Left lung (tissue), 4 donors: ENCODE measurements at regions not wholly inside any gene's neighbourhood (a gene's known extent, or its start where the extent isn't known, plus 50 kb on each side); places are given as distances from the start of the nearest gene placed in this dataset.
A peak's percentile ranks its signal among the peaks of the same experiment; 100 is the strongest.

Experiments used
- ATAC-seq: fragments of 200-7000 bp; cut with Tn5 transposase; one replicate; pipeline ENCODE4 v1.9.1; 2020; ENCODE audit warnings: moderate library complexity
- DNase-seq, 4 donors: peaks; one replicate each; pipeline ENCODE4 v3.0.0-alpha.2; 2013 to 2020
- H3K27ac ChIP-seq, 2 donors: fragments of 200-600 bp; sonication (generic) in 1 of 2; one replicate each; pipeline versions ENCODE4 v1.5.0 to v1.8.0; 2020 to 2021
- H3K27me3 ChIP-seq, 2 donors: fragments of 200-600 bp; sonication (generic) in 1 of 2; one replicate each; pipeline versions ENCODE4 v1.5.0 to v1.8.0; 2020 to 2021
- H3K36me3 ChIP-seq, 2 donors: fragments of 200-600 bp; sonication (generic) in 1 of 2; one replicate each; pipeline versions ENCODE4 v1.5.0 to v1.8.0; 2020 to 2021
- H3K4me1 ChIP-seq, 2 donors: fragments of 200-600 bp; one replicate each; pipeline ENCODE4 v1.8.0; 2021
- H3K4me3 ChIP-seq, 2 donors: fragments of 200-600 bp; sonication (generic) in 1 of 2; one replicate each; pipeline versions ENCODE4 v1.5.0 to v1.8.0; 2020 to 2021; ENCODE audit warnings: mild to moderate bottlenecking in 1 of 2
- H3K9me3 ChIP-seq, 2 donors: fragments of 200-600 bp; sonication (generic) in 1 of 2; one replicate each; pipeline versions ENCODE4 v1.5.0 to v1.8.0; 2020 to 2021
- CTCF ChIP-seq, 2 donors: fragments of 200-600 bp; sonication (generic) in 1 of 2; IDR thresholded peaks; one replicate each; pipeline versions ENCODE4 v1.5.0 to v1.8.0; 2021; ENCODE audit warnings: antibody characterized with exemption in 2 of 2
- intact Hi-C, 2 donors: fragments of 100-400 bp; cut with DNase I; formaldehyde crosslinking; loops; one replicate each; pipeline versions ENCODE4 v1.11.2 to v1.14.2; 2022
- donor health status: DM: no; HTN: yes; CAD: no.
- donor health status: DM: no; HTN: no; CAD: no.

DNA sequence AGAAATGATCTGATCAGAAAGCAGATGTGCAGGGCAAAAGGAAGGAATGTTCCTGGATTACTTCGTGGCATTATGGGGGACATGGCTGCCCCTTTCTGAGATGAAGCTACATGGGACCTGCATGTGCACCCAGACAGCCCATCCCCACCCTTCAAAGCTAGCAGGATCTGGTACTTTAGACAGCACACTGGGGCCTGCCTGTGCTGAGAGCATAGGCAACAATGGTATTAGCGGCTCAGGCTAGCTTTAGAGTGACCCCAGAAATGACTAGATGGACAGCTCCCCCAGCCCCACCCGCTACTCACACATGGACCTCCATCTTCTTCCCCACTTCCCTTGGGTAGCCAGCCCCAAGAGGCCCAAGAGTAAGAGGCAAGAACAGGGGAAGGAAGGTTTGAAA is 61.5 kb upstream of the NFE2L2 start:
- no peaks in the 10 kb centered on the region for H3K4me1 ChIP-seq
- ATAC-seq (peak; percentile 22), DNase-seq (no peak)
- H3K27me3 ChIP-seq: no peaks in the 10 kb centered on the region
- TF ChIP-seq CTCF (IDR thresholded peaks at IDR 0.05): no peak
- H3K36me3 ChIP-seq: peaks cover 0 to 16% of the 10 kb centered on the region in 2 donors
- H3K27ac ChIP-seq: no peak overlapping the region
- intact Hi-C loops: no loop called here
- H3K9me3 ChIP-seq: no peaks in the 10 kb centered on the region
- H3K4me3 ChIP-seq: no peak overlapping the region

DNA sequence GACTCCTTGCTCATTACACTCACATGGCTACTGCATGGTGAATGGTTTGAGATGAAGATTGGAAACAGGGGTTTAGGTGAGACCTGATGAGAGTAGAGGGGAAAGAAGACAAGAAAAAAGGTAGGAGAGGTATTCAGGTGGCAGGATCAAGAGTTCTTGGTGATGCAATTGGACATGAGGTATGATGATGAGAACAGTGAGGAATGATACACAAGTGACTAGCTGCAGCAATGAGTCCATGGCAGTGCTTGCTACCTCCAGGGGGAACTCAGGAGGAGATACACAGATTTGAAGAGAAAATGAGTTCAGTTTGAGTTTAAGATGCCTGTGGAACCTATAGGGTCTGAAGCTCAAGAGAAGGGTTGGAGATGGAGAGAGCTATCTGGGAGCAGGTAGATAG is 62.1 kb upstream of the NFE2L2 start:
- H3K36me3 ChIP-seq: peaks cover 0 to 16% of the 10 kb centered on the region in 2 donors
- no peaks in the 10 kb centered on the region for H3K4me1 ChIP-seq
- no peak for ATAC-seq
- no peak for DNase-seq
- intact Hi-C loops: no loop called here
- H3K27ac ChIP-seq: no peak overlapping the region
- no peak for TF ChIP-seq CTCF (IDR thresholded peaks at IDR 0.05)
- no peaks in the 10 kb centered on the region for H3K27me3 ChIP-seq
- no peak overlapping the region for H3K4me3 ChIP-seq
- H3K9me3 ChIP-seq: no peaks in the 10 kb centered on the region

DNA sequence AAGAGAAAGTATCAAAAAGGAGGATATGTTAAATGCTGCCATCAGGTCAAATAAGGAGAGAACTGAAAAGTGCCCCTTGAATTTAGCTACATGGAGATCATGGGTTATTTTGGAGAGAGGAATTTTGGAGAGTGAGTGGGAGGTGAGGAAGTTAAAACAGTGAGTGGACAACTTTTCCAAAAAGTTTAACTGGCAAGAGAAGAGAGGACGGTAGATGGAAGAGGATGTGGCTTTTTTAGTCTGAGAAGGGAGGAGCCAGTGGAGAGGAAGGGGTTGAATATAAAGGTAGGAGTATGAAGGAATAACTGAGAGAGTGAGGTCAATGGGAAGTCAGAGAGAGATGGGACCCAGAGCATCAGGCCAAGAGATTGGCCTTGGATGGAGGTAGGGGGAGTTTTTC is 62.5 kb upstream of the NFE2L2 start:
- Histone ChIP-seq H3K27ac (no peak overlapping the region), H3K4me3 (no peak overlapping the region), H3K27me3 (no peaks in the 10 kb centered on the region), H3K4me1 (peaks cover 0 to 2% of the 10 kb centered on the region in 2 donors), H3K36me3 (peaks cover 0 to 13% of the 10 kb centered on the region in 2 donors), H3K9me3 (no peaks in the 10 kb centered on the region)
- ATAC-seq (no peak), DNase-seq (no peak)
- intact Hi-C loops: no loop called here
- TF ChIP-seq CTCF (IDR thresholded peaks at IDR 0.05): no peak

DNA sequence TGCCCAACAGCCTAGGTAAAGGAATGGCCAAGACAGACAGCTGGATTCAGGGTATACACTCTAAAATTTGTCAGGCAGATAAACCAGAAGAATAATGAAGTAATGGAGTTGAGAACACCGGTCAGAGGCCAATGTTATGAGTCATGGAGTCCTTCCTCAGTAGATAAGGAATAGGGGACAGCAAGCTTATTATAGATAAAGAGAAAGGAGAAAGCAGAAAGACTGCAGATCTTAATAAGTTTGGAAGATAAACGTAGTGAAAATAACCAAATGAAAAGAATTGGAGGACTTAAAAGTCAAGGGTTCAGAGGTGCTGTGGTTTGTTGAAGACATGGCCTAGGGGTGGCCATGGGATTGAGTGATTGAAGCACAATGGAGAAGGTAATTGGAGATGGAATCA is 63.5 kb upstream of the NFE2L2 start:
- H3K4me1 ChIP-seq: peaks cover 4 to 5% of the 10 kb centered on the region in 2 donors
- ATAC-seq: no peak
- H3K27ac ChIP-seq: no peak overlapping the region
- intact Hi-C loops: no loop called here
- TF ChIP-seq CTCF (IDR thresholded peaks at IDR 0.05): no peak
- no peaks in the 10 kb centered on the region for H3K9me3 ChIP-seq
- no peaks in the 10 kb centered on the region for H3K27me3 ChIP-seq
- H3K36me3 ChIP-seq: peaks cover 0 to 2% of the 10 kb centered on the region in 2 donors
- no peak for DNase-seq
- no peak overlapping the region for H3K4me3 ChIP-seq

- H3K4me3 ChIP-seq: no peak overlapping the region
- no peaks in the 10 kb centered on the region for H3K36me3 ChIP-seq
- no peak for TF ChIP-seq CTCF (IDR thresholded peaks at IDR 0.05)
- H3K4me1 ChIP-seq: peaks cover 4 to 5% of the 10 kb centered on the region in 2 donors
- no peaks in the 10 kb centered on the region for H3K9me3 ChIP-seq
- intact Hi-C loops: no loop called here
- no peak overlapping the region for H3K27ac ChIP-seq
- no peak for DNase-seq
- ATAC-seq: no peak
- no peaks in the 10 kb centered on the region for H3K27me3 ChIP-seq
Observed at GRCh38 chr2:177329064-177329463, 63.5 kb upstream of the AGPS start.
